ENCODE measurements at regions not wholly inside any gene's neighbourhood (a gene's known extent, or its start where the extent isn't known, plus 50 kb on each side); places are given as distances from the start of the nearest gene placed in this dataset.

GRCh38 chr11:79742176-79742575, 301.3 kb upstream of the TENM4 start:
- no peak overlapping the region for H3K9ac ChIP-seq (ENCODE audit: low read length in 3 of 3)
- no peaks in the 10 kb centered on the region for H3K36me3 ChIP-seq (ENCODE audit: control insufficient read depth in 2 of 3, insufficient read depth in 3 of 3, low read length in 3 of 3)
- TF ChIP-seq CTCF (IDR thresholded peaks at IDR 0.05; ENCODE audit: borderline replicate concordance, extremely low read depth, insufficient read depth) = no peak
- DNase-seq (peak in 2 of 5 donors; percentile 22 to 24), FAIRE-seq (no peak)
- H3K4me3 ChIP-seq (ENCODE audit: low read length in 3 of 3) = no peak overlapping the region
- no peaks in the 10 kb centered on the region for H3K4me1 ChIP-seq (ENCODE audit: control insufficient read depth in 2 of 3, insufficient read depth in 2 of 3, low read depth in 1 of 3, low read length in 3 of 3)
- no peaks in the 10 kb centered on the region for H3K9me3 ChIP-seq (ENCODE audit: control insufficient read depth in 2 of 3, insufficient read depth in 1 of 3, low read length in 3 of 3)
- no peak overlapping the region for H3K27ac ChIP-seq (ENCODE audit: low read depth in 2 of 2, low read length in 2 of 2)
- intact Hi-C loops (cut with DNase I) = no loop called here
- no peaks in the 10 kb centered on the region for H3K27me3 ChIP-seq (ENCODE audit: control insufficient read depth, insufficient read depth, low read length)

DNA sequence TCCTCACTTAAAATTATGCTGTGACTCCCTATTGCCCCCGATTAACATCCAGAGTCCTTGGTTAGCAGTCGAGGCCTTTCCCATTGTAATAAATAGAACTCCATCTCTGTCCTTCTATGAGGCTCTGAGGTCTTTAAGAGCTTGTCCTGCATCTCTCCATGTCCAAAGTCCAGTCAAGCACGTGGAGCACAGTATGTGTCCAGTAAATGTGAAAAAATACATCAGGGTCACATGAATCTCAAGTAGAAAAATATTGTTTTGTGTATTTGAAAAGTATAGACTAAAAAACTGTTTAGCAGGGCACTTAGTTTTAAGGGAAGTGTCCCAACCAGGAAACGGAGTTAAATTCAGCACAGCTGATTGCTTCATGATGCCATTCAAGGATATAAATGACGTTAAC, 298.8 kb upstream of the TENM4 start:
- no peak for FAIRE-seq
- intact Hi-C loops (cut with DNase I) = no loop called here

GRCh38 chr11:79727221-79727620, 286.4 kb upstream of the TENM4 start:
- FAIRE-seq (no peak), DNase-seq (peak in 1 of 5 donors; percentile 43)
- no peak overlapping the region for H3K4me3 ChIP-seq (ENCODE audit: low read length in 3 of 3)
- H3K27ac ChIP-seq (ENCODE audit: low read depth in 2 of 2, low read length in 2 of 2) = no peak overlapping the region
- no peaks in the 10 kb centered on the region for H3K36me3 ChIP-seq (ENCODE audit: control insufficient read depth in 2 of 3, insufficient read depth in 3 of 3, low read length in 3 of 3)
- no peaks in the 10 kb centered on the region for H3K9me3 ChIP-seq (ENCODE audit: control insufficient read depth in 2 of 3, insufficient read depth in 1 of 3, low read length in 3 of 3)
- H3K9ac ChIP-seq (ENCODE audit: low read length in 3 of 3) = no peak overlapping the region
- intact Hi-C loops (cut with DNase I) = no loop called here
- no peaks in the 10 kb centered on the region for H3K27me3 ChIP-seq (ENCODE audit: control insufficient read depth, insufficient read depth, low read length)
- H3K4me1 ChIP-seq (ENCODE audit: control insufficient read depth in 2 of 3, insufficient read depth in 2 of 3, low read depth in 1 of 3, low read length in 3 of 3) = no peaks in the 10 kb centered on the region
- TF ChIP-seq CTCF (IDR thresholded peaks at IDR 0.05; ENCODE audit: borderline replicate concordance, extremely low read depth, insufficient read depth) = no peak

More for the DNA sequence above, 298.8 kb upstream of the TENM4 start:
- H3K9ac ChIP-seq (ENCODE audit: low read length in 3 of 3) = no peak overlapping the region
- no peak for DNase-seq
- H3K36me3 ChIP-seq (ENCODE audit: control insufficient read depth in 2 of 3, insufficient read depth in 3 of 3, low read length in 3 of 3) = no peaks in the 10 kb centered on the region
- no peaks in the 10 kb centered on the region for H3K9me3 ChIP-seq (ENCODE audit: control insufficient read depth in 2 of 3, insufficient read depth in 1 of 3, low read length in 3 of 3)
- H3K4me1 ChIP-seq (ENCODE audit: control insufficient read depth in 2 of 3, insufficient read depth in 2 of 3, low read depth in 1 of 3, low read length in 3 of 3) = no peaks in the 10 kb centered on the region
- H3K27me3 ChIP-seq (ENCODE audit: control insufficient read depth, insufficient read depth, low read length) = no peaks in the 10 kb centered on the region
- H3K4me3 ChIP-seq (ENCODE audit: low read length in 3 of 3) = no peak overlapping the region
- TF ChIP-seq CTCF (IDR thresholded peaks at IDR 0.05; ENCODE audit: borderline replicate concordance, extremely low read depth, insufficient read depth) = no peak
- no peak overlapping the region for H3K27ac ChIP-seq (ENCODE audit: low read depth in 2 of 2, low read length in 2 of 2)

DNA sequence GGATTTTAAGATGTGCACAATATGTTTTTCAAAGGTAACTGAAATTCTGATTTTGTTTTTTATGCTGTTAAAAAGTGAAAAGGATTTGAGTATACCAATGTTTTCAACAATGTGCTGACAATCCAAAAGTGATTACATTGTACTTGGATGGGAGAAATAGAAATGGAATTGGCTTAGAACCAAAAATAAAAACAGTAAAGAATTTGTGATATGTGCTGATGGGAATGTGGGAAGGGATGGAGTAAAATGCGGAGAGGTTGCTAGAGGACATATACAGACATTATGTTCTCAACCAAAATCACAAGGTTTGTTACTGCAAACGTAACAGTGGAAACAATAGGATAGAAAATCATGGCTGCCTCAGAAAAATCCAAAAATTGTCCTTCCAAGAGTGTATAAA, 279.3 kb upstream of the TENM4 start:
- H3K4me3 ChIP-seq (ENCODE audit: low read length in 3 of 3) = no peak overlapping the region
- H3K4me1 ChIP-seq (ENCODE audit: control insufficient read depth in 2 of 3, insufficient read depth in 2 of 3, low read depth in 1 of 3, low read length in 3 of 3) = no peaks in the 10 kb centered on the region
- no peak overlapping the region for H3K27ac ChIP-seq (ENCODE audit: low read depth in 2 of 2, low read length in 2 of 2)
- no peaks in the 10 kb centered on the region for H3K36me3 ChIP-seq (ENCODE audit: control insufficient read depth in 2 of 3, insufficient read depth in 3 of 3, low read length in 3 of 3)
- no peaks in the 10 kb centered on the region for H3K27me3 ChIP-seq (ENCODE audit: control insufficient read depth, insufficient read depth, low read length)
- H3K9me3 ChIP-seq (ENCODE audit: control insufficient read depth in 2 of 3, insufficient read depth in 1 of 3, low read length in 3 of 3) = no peaks in the 10 kb centered on the region
- intact Hi-C loops (cut with DNase I) = no loop called here
- DNase-seq (no peak), FAIRE-seq (no peak)
- H3K9ac ChIP-seq (ENCODE audit: low read length in 3 of 3) = no peak overlapping the region
- no peak for TF ChIP-seq CTCF (IDR thresholded peaks at IDR 0.05; ENCODE audit: borderline replicate concordance, extremely low read depth, insufficient read depth)
